Transverse colon (tissue), 4 donors: ENCODE measurements at regions not wholly inside any gene's neighbourhood (a gene's known extent, or its start where the extent isn't known, plus 50 kb on each side); places are given as distances from the start of the nearest gene placed in this dataset.

Experiments used
- DNase-seq: peaks from one replicate; pipeline ENCODE4 v3.0.0-alpha.2; 2019
- H3K27ac ChIP-seq, 4 donors: fragments of 200-600 bp; sonication (generic); 2 replicates each; pipeline ENCODE4 v1.5.1; 2016 to 2018; ENCODE audit warnings: inconsistent platforms in 4 of 4
- H3K27me3 ChIP-seq: fragments of 200-600 bp; sonication (generic); 2 replicates; pipeline ENCODE4 v1.5.1; 2017; ENCODE audit warnings: inconsistent platforms
- H3K36me3 ChIP-seq, 4 donors: fragments of 200-600 bp; sonication (generic); 2 replicates each; pipeline ENCODE4 v1.5.1; 2017 to 2019; ENCODE audit warnings: inconsistent platforms in 4 of 4
- H3K4me1 ChIP-seq, 4 donors: fragments of 200-600 bp; sonication (generic); 2 replicates each; pipeline ENCODE4 v1.5.1; 2017 to 2020; ENCODE audit warnings: inconsistent platforms in 4 of 4
- H3K4me3 ChIP-seq, 4 donors: fragments of 200-600 bp; sonication (generic); 1 replicate in 1 of 4; 2 replicates in 3 of 4; pipeline versions ENCODE4 v1.5.1 to v1.6.1; 2017 to 2019; ENCODE audit warnings: inconsistent platforms in 4 of 4
- H3K9me3 ChIP-seq, 2 donors: fragments of 200-600 bp; sonication (generic); 2 replicates each; pipeline ENCODE4 v1.5.1; 2017 to 2019; ENCODE audit warnings: inconsistent platforms in 2 of 2
- EP300 ChIP-seq: sonication (generic); formaldehyde crosslinking; IDR thresholded peaks from one replicate; pipeline ENCODE4 v1.6.1; 2017; ENCODE audit warnings: antibody characterized with exemption, low read depth
- POLR2A ChIP-seq: fragments of 450-650 bp; IDR thresholded peaks from one replicate; pipeline ENCODE4 v1.6.1; 2016; ENCODE audit warnings: antibody characterized with exemption, mild to moderate bottlenecking, moderate library complexity
- POLR2AphosphoS5 ChIP-seq, 3 donors: sonication (generic); formaldehyde crosslinking; IDR thresholded peaks; one replicate each; pipeline ENCODE4 v1.6.1; 2016; ENCODE audit warnings: antibody characterized with exemption in 3 of 3
- WGBS, 2 donors: methylation state at CpG; one replicate each; pipeline ENCODE4 v1.1.5; 2018; ENCODE audit warnings: low coverage in 1 of 2; 5-methylcytosine and 5-hydroxymethylcytosine counted together
- in situ Hi-C, 4 donors: fragments of 200-750 bp; cut with MboI; loops; one replicate each; pipeline versions ENCODE4 v1.15.0 to v1.15.1; 2017; ENCODE audit warnings: low sequenced_read_pairs in 3 of 4, low pct_ligation_motif_present in 1 of 4, low pct_unique_long_range_greater_than_20kb in 1 of 4
- intact Hi-C: fragments of 100-400 bp; cut with DNase I; formaldehyde crosslinking; loops from one replicate; pipeline ENCODE4 v1.15.1; 2023; ENCODE audit warnings: low total_unique reads
- TF ChIP-seq, protein P1 (sequence below), 5 experiments: fragments of 200-600 bp in 3 of 5; fragments of 450-650 bp in 2 of 5; sonication (generic) in 3 of 5; IDR thresholded peaks; 1 replicate in 2 of 5; 2 replicates in 3 of 5; pipeline ENCODE4 v1.5.1; 2016 to 2017; ENCODE audit warnings: antibody characterized with exemption in 5 of 5, inconsistent platforms in 3 of 5, mild to moderate bottlenecking in 2 of 5, moderate library complexity in 1 of 5

DNA sequence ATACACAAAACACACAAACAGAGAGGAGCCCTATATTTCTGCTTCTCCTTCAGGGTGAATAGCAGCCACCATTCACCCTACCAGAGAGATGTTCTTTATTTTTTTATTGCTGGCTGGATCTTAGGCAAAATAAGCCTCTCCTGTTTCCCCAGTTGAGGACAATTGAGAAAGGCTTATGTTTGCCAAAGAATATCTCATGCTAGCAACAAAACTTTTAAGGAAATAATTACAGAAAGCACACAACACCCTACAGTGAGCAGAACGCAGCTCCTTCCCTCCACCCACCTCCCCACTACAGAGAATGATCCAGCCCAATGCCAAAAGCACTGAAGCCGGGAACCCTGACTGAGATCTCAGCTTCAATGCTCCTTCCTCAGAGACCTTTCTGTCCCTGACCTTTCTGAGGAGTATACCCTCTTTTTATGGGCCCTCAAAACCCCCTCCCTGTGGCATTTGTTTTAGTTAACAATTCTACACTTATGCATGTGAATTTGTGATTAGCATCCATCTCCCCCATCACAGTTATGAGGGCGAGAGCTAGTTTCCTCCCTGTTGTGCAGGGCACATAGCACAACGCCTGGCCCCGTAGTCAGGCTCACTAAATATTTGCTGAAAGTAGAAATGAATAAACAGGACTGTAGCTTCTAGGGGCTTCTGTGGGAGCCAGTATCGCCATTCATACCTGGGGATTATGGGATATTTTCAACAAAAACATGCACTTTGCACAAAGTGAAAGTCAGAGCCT lies 491.6 kb upstream of the CDH4 start:
- TF ChIP-seq, protein P1, sequence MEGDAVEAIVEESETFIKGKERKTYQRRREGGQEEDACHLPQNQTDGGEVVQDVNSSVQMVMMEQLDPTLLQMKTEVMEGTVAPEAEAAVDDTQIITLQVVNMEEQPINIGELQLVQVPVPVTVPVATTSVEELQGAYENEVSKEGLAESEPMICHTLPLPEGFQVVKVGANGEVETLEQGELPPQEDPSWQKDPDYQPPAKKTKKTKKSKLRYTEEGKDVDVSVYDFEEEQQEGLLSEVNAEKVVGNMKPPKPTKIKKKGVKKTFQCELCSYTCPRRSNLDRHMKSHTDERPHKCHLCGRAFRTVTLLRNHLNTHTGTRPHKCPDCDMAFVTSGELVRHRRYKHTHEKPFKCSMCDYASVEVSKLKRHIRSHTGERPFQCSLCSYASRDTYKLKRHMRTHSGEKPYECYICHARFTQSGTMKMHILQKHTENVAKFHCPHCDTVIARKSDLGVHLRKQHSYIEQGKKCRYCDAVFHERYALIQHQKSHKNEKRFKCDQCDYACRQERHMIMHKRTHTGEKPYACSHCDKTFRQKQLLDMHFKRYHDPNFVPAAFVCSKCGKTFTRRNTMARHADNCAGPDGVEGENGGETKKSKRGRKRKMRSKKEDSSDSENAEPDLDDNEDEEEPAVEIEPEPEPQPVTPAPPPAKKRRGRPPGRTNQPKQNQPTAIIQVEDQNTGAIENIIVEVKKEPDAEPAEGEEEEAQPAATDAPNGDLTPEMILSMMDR (IDR thresholded peaks at IDR 0.05): no peak
- no peak for TF ChIP-seq POLR2AphosphoS5 (IDR thresholded peaks at IDR 0.05)
- no peak for TF ChIP-seq EP300
- no peak for TF ChIP-seq POLR2A
- Histone ChIP-seq H3K9me3 (no peaks in the 10 kb centered on the region), H3K4me3 (no peak overlapping the region), H3K36me3 (no peaks in the 10 kb centered on the region), H3K27me3 (no peaks in the 10 kb centered on the region), H3K4me1 (no peaks in the 10 kb centered on the region), H3K27ac (no peak overlapping the region)
- 49 to 71% methylated on average over 6 of the region's 6 CpGs for WGBS, 2 donors
- in situ Hi-C loops (no loop called here), intact Hi-C loops (no loop called here)
- DNase-seq: no peak

DNA sequence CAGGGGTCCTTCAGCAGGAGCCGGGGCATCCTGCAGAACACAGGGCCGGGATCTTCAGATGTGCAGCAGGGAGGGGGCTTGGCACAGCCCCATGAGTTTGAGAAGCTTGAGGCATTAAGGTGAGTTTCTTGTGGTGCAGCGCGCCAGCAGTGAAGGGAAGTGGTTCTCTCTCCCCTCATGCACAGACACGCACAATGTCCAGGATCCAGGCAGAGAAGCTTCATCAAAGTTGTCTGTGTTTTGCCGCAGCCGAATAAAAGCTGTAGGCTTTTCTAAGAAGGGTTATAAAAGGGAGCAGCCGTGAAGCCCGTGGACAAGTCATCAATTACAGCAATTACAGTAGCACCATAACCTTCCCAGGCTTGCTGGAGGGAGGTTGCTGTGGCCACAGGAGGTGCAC lies 491.0 kb upstream of the CDH4 start:
- Histone ChIP-seq H3K4me1 (no peaks in the 10 kb centered on the region), H3K36me3 (no peaks in the 10 kb centered on the region), H3K27me3 (no peaks in the 10 kb centered on the region), H3K9me3 (no peaks in the 10 kb centered on the region), H3K27ac (no peak overlapping the region), H3K4me3 (no peak overlapping the region)
- WGBS, 2 donors: 70 to 80% methylated on average over 5 to 9 of the region's 9 CpGs
- intact Hi-C loops: no loop called here
- TF ChIP-seq EP300: no peak
- in situ Hi-C loops: no loop called here
- DNase-seq: no peak

DNA sequence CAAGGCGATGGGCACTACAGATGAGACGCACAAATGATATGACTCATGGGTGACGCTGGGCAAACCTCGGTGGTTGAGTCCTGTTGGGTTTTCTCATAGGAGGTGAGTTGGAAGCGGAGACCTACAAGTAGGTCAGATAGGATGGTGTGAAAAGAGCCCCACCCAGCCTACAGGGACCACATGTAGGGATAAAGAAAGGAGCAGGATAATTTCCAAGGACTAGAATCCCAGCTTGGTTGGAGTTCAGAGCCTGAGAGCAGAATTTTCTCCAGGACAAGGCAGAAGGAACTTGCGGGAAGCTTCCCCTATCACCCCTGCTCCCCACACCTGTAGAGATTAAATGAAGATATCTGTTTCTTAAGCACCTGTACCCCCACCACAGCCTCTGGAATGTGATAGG lies 489.7 kb upstream of the CDH4 start:
- no peaks in the 10 kb centered on the region for H3K27me3 ChIP-seq
- in situ Hi-C loops (no loop called here), intact Hi-C loops (no loop called here)
- H3K36me3 ChIP-seq: no peaks in the 10 kb centered on the region
- no peaks in the 10 kb centered on the region for H3K9me3 ChIP-seq
- no peak for TF ChIP-seq POLR2AphosphoS5 (IDR thresholded peaks at IDR 0.05)
- TF ChIP-seq POLR2A: no peak
- TF ChIP-seq, protein P1 (IDR thresholded peaks at IDR 0.05): no peak
- TF ChIP-seq EP300: no peak
- H3K4me3 ChIP-seq: no peak overlapping the region
- no peak overlapping the region for H3K27ac ChIP-seq
- no peaks in the 10 kb centered on the region for H3K4me1 ChIP-seq
- WGBS, 2 donors: 88 to 90% methylated on average over 3 to 6 of the region's 6 CpGs
- no peak for DNase-seq

DNA sequence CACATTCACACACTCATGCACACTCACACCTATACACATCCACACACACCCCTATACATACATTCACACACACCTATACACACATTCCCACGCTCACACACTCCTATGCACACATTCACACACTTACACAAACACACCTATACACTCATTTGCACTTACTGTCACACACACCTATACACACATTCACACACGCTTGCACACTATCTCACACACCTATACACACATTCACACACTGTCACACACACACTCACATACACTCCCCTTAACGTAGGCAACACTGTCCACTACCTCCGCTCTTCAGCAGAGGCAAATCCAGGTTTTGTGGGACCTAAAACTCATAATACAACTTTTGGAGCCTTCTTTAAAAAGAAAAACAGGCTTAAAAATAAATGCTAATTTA lies 487.7 kb upstream of the CDH4 start:
- no peak overlapping the region for H3K4me3 ChIP-seq
- DNase-seq: no peak
- H3K9me3 ChIP-seq: no peaks in the 10 kb centered on the region
- H3K27ac ChIP-seq: no peak overlapping the region
- WGBS, 2 donors: 83 to 93% methylated on average over 4 of the region's 4 CpGs
- in situ Hi-C loops (no loop called here), intact Hi-C loops (no loop called here)
- no peaks in the 10 kb centered on the region for H3K4me1 ChIP-seq
- no peak for TF ChIP-seq POLR2A
- H3K27me3 ChIP-seq: no peaks in the 10 kb centered on the region
- H3K36me3 ChIP-seq: no peaks in the 10 kb centered on the region

DNA sequence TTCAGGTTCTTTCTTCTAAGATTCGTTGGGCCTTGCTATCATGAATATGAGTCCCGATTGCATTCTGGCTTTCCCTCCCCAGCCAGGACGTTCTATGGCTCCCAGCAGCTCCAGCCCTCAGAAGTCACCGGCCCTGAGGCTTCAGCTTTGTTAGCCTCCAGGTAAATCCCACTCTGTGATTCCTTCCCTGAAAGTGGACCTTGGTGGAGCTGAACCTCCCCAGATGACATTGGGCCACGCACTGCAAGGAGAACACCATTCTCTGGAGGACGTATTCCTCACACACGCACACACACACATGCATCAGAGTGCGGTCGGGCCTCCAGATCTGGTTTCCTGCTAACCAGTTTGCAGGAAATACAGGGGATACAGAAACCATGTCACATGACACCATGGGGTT lies 487.3 kb upstream of the CDH4 start:
- in situ Hi-C loops: no loop called here
- Histone ChIP-seq H3K36me3 (no peaks in the 10 kb centered on the region), H3K9me3 (no peaks in the 10 kb centered on the region), H3K27me3 (no peaks in the 10 kb centered on the region), H3K4me1 (no peaks in the 10 kb centered on the region), H3K4me3 (no peak overlapping the region), H3K27ac (no peak overlapping the region)
- DNase-seq: no peak
- 79 to 83% methylated on average over 4 to 9 of the region's 9 CpGs for WGBS, 2 donors
- TF ChIP-seq EP300: no peak
- TF ChIP-seq POLR2A: no peak
- TF ChIP-seq POLR2AphosphoS5 (IDR thresholded peaks at IDR 0.05): no peak
- TF ChIP-seq, protein P1 (IDR thresholded peaks at IDR 0.05): no peak
- intact Hi-C loops: no loop called here
